Rectal smooth muscle tissue (tissue), 1 donor: ENCODE measurements at regions not wholly inside any gene's neighbourhood (a gene's known extent, or its start where the extent isn't known, plus 50 kb on each side); places are given as distances from the start of the nearest gene placed in this dataset.

Source experiments
- H3K27ac ChIP-seq: one replicate; pipeline ENCODE4 v1.7.0; 2013; ENCODE audit warnings: low read depth, low read length, inconsistent platforms
- H3K27me3 ChIP-seq: one replicate; pipeline ENCODE4 v1.7.0; 2013; ENCODE audit warnings: low read length; ENCODE audit not compliant: control insufficient read depth, insufficient read depth
- H3K36me3 ChIP-seq: one replicate; pipeline ENCODE4 v1.7.0; 2013; ENCODE audit warnings: low read length; ENCODE audit not compliant: control insufficient read depth, insufficient read depth
- H3K4me1 ChIP-seq: one replicate; pipeline ENCODE4 v1.7.0; 2013; ENCODE audit warnings: low read length; ENCODE audit not compliant: control insufficient read depth, insufficient read depth
- H3K4me3 ChIP-seq: one replicate; pipeline ENCODE4 v1.7.0; 2013; ENCODE audit warnings: low read length
- H3K9ac ChIP-seq: one replicate; pipeline ENCODE4 v1.7.0; 2013; ENCODE audit warnings: low read length

DNA sequence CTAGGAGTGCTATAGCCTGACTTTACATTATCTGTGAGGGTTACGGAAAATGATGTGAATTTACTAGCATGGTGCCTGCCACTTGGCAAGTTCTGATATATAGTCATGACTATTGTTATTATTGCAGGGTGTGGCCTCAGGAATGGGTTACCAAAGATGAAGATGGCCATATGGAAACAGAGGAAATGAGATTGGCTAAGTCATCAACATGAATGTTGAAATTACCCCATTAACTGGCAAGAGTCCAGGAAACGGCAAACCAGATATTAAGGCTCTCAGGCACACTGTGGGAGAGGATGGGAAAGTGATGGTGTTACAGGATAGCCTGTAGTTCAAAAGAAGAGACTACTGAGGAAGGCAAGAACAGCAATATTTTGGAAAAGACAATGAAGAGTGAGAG lies 183.3 kb downstream of the KCNRG start:
- no peaks in the 10 kb centered on the region for H3K36me3 ChIP-seq

DNA sequence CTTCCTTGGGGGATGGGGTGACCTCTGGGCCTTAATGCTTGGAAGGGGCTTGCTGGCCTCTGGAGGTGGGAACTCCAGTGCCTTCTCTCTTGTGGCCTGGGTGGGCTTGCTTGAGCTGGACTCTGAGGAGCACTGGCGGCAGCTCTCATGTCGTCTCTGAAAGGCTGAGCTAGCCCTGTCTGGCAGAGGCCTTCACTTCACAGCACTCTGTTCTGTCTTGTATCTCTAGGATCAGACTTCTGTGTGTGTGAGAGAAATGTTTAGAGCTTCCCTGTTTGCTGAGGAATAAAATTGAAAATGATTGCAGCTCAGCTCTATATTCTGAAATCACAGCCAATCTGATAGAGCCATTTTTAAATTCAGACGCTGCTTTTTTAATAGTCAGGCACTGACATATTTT lies 185.3 kb downstream of the KCNRG start:
- Histone ChIP-seq H3K27me3 (no peaks in the 10 kb centered on the region), H3K27ac (no peak overlapping the region)

More for the DNA sequence above, 183.3 kb downstream of the KCNRG start:
- H3K4me1 ChIP-seq, result no peaks in the 10 kb centered on the region
- H3K4me3 ChIP-seq, result no peak overlapping the region
- no peak overlapping the region for H3K27ac ChIP-seq
- H3K27me3 ChIP-seq, result no peaks in the 10 kb centered on the region
- no peak overlapping the region for H3K9ac ChIP-seq

DNA sequence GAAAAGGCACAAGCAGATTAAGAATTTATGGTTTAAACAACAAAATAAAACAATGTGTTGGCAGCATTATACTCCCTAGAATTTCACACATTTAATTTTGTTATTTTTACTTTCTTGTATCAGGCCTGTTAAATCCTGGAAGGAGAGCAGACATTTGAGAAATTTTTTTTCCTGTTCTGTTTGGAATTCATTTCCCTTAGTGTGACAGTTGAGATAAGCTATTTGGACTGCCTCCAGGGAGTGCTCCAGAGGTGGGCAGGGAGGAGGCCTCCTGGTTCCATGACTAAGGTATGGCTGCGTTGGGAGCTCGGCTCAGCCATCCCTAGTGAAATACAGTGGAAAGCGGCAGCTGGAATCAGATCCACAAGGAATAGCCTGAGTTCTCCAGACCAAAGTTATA lies 185.7 kb downstream of the KCNRG start:
- no peak overlapping the region for H3K9ac ChIP-seq
- no peaks in the 10 kb centered on the region for H3K4me1 ChIP-seq
- no peak overlapping the region for H3K4me3 ChIP-seq
- H3K36me3 ChIP-seq, result no peaks in the 10 kb centered on the region
- H3K27ac ChIP-seq, result no peak overlapping the region
- H3K27me3 ChIP-seq, result no peaks in the 10 kb centered on the region

More for the DNA sequence above, 185.3 kb downstream of the KCNRG start:
- no peak overlapping the region for H3K4me3 ChIP-seq
- H3K4me1 ChIP-seq, result no peaks in the 10 kb centered on the region
- no peak overlapping the region for H3K9ac ChIP-seq
- no peaks in the 10 kb centered on the region for H3K36me3 ChIP-seq

DNA sequence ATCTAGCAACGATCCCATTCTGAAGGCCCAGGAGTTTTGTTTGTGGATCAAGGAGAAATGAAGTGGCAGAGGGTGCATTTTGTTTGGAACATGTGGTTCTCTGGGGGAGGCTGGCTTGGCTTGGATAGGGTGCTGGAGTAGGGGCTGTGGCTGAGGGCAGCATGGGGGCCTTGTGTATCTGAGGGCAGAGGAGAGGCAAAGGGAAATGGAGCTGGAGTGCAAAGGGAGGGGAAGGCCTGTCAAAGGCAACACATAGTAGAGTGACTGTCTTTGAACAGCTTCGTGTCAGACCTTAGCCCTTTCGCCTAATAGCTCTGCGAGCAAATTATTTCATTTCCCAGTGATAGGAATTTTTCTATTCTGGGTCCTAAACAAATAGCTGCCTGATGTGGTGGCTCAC lies 187.2 kb downstream of the KCNRG start:
- Histone ChIP-seq H3K27ac (no peak overlapping the region), H3K4me3 (no peak overlapping the region), H3K9ac (no peak overlapping the region), H3K36me3 (no peaks in the 10 kb centered on the region), H3K4me1 (no peaks in the 10 kb centered on the region), H3K27me3 (no peaks in the 10 kb centered on the region)

DNA sequence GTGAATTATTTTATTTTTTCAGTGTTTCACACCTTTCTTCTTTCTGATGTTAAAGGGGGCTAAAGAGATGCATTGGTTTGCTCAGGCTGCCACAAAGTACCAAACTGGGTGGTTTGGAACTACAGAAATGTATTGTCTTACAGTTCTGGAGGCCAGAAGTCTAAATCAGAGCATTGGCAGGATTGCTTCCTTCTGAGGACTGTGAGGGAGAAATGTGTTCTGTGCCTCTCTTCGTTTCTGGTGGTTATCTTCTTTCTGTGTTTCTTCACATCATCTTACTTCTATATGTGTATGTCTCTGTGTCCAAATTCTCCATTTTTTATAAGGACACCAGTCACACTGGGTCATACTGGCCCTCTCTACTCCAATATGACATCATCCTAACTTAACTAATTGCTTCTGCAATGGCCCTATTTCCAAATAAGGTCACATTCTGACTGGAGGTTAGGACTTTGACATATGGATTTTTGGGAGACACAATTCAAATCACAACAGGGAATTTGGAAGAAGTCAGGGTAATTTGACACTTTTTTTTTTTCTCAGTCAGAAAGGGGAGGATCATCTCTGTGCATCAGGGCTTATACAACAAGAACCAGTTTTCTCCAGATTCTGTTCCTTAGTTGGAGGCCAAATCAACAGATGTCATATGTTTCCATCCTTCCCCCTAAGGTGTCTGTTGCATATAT lies 188.2 kb downstream of the KCNRG start:
- no peak overlapping the region for H3K27ac ChIP-seq
- no peak overlapping the region for H3K4me3 ChIP-seq
- H3K4me1 ChIP-seq, result no peaks in the 10 kb centered on the region
- H3K27me3 ChIP-seq, result no peaks in the 10 kb centered on the region
- no peak overlapping the region for H3K9ac ChIP-seq
- no peaks in the 10 kb centered on the region for H3K36me3 ChIP-seq

DNA sequence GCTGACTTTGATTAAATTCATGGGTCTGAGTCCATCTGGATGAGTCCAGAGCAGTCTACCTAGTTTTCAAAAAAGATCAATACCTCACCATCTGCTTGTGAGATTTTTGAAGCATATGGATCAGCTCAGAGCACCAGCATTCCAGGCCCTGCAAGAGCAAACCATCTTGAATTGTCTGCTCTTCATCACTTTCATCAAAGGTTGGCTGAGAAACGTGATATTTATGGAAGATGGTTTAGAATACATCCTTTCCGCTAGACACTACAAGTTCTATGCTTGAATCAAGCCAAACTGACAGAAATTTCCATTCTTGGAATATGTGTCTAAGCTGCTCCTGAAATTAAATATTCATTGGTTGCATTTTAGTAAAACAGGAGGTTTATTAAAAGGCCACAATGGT lies 190.3 kb downstream of the KCNRG start:
- Histone ChIP-seq H3K36me3 (no peaks in the 10 kb centered on the region), H3K27me3 (no peaks in the 10 kb centered on the region), H3K9ac (no peak overlapping the region), H3K4me3 (no peak overlapping the region), H3K4me1 (no peaks in the 10 kb centered on the region), H3K27ac (no peak overlapping the region)

DNA sequence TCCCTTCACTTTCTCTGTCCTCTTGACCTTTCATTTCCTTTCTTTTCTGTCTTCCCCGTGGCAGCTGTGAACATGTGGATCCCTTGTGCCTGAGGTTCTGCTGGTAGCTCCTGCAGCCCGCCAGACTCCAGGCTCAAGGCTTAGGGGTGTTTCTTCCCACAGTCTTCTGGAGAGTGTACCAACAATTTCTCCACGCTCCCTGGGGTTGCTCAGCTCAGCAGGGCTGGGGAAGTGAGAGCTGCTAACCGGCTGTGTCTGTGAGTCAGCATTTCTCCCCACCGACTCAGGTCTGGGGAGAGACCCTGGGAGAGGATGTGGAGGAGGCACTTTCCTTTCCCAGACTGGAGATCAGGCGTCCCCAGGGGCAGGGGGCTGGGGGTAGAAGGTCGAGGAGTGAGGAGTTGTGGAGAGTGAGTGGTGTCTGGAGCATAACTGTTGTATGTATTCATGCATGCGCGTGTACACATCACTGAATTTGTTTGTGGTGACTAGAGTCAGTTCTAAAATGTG lies 193.6 kb downstream of the KCNRG start:
- no peak overlapping the region for H3K27ac ChIP-seq
- no peaks in the 10 kb centered on the region for H3K27me3 ChIP-seq
- no peak overlapping the region for H3K4me3 ChIP-seq
- no peaks in the 10 kb centered on the region for H3K4me1 ChIP-seq
- H3K36me3 ChIP-seq, result no peaks in the 10 kb centered on the region
- H3K9ac ChIP-seq, result no peak overlapping the region

DNA sequence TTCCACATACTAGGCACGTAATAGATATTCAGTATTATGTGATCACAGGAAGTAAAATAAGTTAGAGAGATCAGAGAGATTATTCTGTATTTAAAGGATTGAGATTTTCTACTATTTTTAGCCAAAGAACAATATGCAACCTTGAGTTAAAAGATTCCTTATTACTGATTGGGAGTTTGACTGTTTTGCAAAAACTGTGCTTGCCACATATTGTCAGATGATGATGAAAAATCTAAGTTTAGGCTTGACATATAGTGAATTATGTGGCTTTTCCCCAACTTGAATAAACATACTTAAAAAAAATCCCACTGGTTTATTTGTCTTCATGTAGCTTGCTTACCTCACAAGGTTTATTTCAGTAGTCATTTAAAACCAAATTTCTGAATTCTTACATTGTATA lies 194.4 kb downstream of the KCNRG start:
- H3K4me1 ChIP-seq, result no peaks in the 10 kb centered on the region
- no peaks in the 10 kb centered on the region for H3K27me3 ChIP-seq
- H3K4me3 ChIP-seq, result no peak overlapping the region
- no peaks in the 10 kb centered on the region for H3K36me3 ChIP-seq
- no peak overlapping the region for H3K9ac ChIP-seq
- H3K27ac ChIP-seq, result no peak overlapping the region

DNA sequence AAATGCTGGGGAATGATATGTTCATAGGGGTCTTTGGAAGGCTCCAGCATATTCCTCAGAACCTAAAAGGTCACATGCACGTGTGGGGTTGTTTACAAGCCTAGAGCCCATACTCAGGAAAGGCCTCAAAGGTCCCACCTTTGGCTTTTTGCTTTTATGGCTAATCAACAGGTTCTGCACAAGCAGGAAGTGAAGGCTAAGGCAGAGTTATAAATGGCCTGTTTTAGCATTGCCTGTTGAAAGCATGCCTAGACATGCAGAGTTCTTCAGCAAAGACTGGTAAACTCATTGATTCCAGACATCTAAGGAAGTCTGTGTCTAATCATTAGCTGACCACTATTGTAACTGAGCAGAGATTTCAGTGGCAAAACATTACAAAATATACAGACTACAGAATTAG lies 198.3 kb downstream of the KCNRG start:
- Histone ChIP-seq H3K4me3 (no peak overlapping the region), H3K9ac (no peak overlapping the region), H3K27me3 (no peaks in the 10 kb centered on the region), H3K4me1 (no peaks in the 10 kb centered on the region), H3K36me3 (no peaks in the 10 kb centered on the region), H3K27ac (no peak overlapping the region)

DNA sequence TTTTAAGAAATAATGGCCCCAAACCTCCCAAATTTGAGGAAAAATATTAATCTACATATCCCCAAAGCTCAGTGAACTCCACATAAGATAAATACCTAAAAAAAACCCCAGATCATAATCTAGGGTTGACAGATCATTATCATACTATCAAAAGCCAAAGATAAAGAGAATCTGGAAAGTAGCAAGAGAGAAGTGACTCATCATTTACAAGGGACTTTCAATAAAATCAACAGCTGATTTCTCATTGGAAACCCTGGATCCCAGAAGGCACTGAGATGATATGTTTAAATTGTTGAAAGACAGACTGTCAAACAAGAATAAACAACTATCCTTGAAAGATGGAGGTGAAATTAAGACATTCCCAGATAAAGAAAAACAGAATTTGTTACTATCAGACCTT lies 199.3 kb downstream of the KCNRG start:
- H3K4me1 ChIP-seq, result no peaks in the 10 kb centered on the region
- no peak overlapping the region for H3K9ac ChIP-seq
- no peak overlapping the region for H3K4me3 ChIP-seq
- no peaks in the 10 kb centered on the region for H3K36me3 ChIP-seq
- H3K27ac ChIP-seq, result no peak overlapping the region
- no peaks in the 10 kb centered on the region for H3K27me3 ChIP-seq

DNA sequence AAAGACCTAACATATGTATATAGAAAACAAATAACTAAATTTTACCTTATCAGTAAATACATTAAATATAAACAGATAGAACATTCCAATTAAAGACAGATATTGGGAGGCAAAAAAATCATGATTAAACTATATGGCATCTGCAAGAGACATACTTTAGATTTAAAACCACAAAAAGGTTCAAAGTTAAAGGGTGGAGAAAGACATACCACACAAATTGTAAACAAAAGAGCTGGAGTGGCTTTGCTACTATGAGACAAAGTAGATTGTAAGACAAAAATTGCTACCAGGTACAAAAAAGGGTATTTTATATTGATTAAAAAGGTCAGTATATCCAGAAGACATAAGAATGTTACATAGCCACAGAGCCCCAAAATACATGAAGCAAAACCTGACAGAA lies 200.2 kb downstream of the KCNRG start:
- H3K4me1 ChIP-seq, result no peaks in the 10 kb centered on the region
- H3K27me3 ChIP-seq, result no peaks in the 10 kb centered on the region
- H3K9ac ChIP-seq, result no peak overlapping the region
- H3K4me3 ChIP-seq, result no peak overlapping the region
- H3K36me3 ChIP-seq, result no peaks in the 10 kb centered on the region
- no peak overlapping the region for H3K27ac ChIP-seq

DNA sequence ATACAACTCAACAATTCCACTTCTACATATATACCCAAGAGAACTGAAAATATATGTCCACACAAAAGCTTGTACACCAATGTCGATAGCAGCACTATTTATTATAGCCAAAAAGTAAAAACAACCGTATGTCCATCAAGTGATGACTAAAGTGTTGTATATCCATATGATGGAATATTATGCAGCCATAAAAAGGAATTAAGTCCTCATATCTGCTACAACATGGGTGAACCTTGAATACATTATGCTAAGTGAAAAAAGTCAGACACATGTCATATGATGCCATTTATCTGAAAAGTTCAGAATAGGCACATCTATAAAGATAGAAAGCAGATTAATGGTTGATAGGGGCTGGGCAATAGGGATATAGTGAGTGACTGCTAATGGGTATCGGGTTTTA lies 204.5 kb downstream of the KCNRG start:
- Histone ChIP-seq H3K27ac (no peak overlapping the region), H3K27me3 (no peaks in the 10 kb centered on the region), H3K4me1 (no peaks in the 10 kb centered on the region), H3K9ac (no peak overlapping the region), H3K36me3 (no peaks in the 10 kb centered on the region), H3K4me3 (no peak overlapping the region)

DNA sequence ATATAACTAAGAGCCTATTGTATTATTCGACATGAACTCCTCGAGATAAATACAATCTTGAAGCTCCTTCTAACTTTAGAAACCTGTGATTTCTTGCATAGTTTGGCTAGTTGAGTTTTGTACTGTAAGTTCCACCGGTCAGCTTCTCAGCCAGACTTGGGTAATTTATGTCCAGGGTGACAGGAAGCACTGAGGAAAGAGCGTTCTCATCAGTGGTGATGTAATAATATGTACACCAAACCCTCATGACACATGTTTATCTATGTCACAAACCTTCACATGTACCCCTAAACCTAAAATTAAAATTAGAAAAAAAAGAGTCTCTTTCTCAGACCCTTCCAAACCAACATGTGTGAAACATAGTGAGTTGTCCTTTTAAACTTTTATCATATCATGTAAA lies 205.7 kb downstream of the KCNRG start:
- H3K27ac ChIP-seq, result no peak overlapping the region
- H3K36me3 ChIP-seq, result no peaks in the 10 kb centered on the region
- H3K4me3 ChIP-seq, result no peak overlapping the region
- no peak overlapping the region for H3K9ac ChIP-seq
- no peaks in the 10 kb centered on the region for H3K27me3 ChIP-seq
- no peaks in the 10 kb centered on the region for H3K4me1 ChIP-seq
